Stimulated activated CD4-positive, alpha-beta T cell treated with anti-CD3 and anti-CD28 coated beads, Interleukin-4, amount 100 ng/mL, for 1 hour (primary cell): ENCODE measurements at regions not wholly inside any gene's neighbourhood (a gene's known extent, or its start where the extent isn't known, plus 50 kb on each side); places are given as distances from the start of the nearest gene placed in this dataset.
"Not testable (repeated sequence)": the region's sequence is repeated elsewhere in the genome, so short reads cannot be mapped to it uniquely, and the experiment has no call there.

ENCODE experiments used
- DNase-seq: peaks from one replicate; pipeline ENCODE4 v3.0.0-alpha.2; 2020

DNA sequence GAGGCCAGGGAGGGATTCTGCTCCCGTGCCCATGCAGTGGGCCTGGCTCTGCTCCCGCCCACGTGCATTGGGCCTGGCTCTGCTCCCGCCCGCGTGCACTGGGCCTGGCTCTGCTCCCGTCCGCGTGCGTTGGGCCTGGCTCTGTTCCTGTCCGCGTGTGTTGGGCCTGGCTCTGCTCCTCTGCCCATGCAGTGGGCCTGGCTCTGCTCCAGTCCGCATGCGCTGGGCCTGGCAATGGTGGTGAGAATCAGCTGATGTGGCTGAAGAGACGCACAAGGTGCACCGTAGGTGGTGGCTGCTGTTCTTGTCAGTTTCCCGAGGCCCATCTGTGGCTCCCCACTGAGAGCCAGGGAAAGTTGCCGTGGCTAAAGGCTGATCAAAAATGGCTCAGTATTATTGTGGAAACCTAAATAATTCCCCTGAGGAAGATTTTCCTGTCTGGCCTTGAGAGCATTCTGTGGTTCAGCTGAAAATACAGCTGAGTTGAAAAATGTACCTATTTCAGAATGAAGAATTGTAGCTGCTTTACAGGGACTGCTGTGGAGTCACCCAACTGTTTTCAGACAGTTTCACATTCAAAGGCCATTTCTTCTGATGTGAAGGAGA lies 572.4 kb downstream of the GLRX3 start:
- no peak for DNase-seq

DNA sequence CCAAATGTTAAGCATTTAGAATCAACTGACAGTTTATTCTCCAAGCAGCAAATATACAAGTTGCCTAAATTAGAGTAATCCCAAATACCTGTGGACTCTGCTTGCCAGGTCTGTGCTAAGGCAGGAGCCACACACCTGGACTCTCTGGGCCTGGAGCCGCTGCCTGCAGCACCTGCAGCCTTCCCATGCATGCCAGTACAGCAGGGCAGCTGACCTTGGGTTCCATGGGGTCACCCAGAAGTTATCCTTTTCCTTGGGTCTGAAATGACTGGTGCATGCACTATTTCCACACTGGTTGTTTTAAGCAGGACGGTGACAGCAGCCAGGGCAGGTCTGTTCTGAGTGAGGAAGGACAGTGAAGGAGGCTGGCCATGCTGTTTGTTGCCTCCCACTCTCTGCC lies 573.2 kb downstream of the GLRX3 start:
- DNase-seq, result no peak

DNA sequence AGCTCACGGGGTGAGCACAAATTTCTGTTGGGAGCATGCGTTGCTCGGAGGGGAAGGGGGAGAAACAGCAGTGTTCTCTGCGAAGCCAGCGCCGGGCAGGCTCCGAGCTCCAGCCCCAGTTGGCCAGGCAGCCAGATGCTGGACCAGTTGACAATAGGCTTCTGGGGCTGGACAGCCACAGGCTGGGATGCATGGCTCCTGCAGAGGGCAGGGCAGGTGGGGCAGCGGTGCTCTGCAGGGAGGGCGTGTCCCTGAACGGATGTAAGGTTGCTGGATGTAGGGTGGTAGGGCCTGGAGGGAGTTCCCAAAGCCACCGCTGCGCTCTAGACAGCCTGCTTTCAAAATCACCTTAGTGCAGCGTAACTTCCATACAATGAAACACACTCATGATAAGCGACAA lies 574.9 kb downstream of the GLRX3 start:
- no peak for DNase-seq

DNA sequence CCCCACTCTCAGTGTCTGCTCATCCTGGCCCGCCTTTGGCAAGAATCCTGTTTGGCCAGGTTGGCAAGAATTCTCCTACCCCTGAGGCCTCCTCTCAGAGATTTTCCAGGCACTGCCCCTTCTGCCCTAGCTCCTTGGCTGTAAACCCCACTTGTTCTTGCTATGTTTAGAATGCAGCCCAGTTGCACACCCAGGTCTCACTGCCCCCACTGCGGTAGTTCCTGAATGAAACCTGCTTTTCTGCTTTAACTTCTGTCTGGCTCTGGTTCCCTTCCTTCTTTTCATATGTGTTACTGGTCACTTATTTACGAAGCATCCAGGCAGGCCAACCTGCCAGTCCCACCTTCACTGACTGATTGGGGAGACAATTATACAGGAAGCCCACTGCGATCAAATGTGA lies 576.9 kb downstream of the GLRX3 start:
- DNase-seq, result no peak

DNA sequence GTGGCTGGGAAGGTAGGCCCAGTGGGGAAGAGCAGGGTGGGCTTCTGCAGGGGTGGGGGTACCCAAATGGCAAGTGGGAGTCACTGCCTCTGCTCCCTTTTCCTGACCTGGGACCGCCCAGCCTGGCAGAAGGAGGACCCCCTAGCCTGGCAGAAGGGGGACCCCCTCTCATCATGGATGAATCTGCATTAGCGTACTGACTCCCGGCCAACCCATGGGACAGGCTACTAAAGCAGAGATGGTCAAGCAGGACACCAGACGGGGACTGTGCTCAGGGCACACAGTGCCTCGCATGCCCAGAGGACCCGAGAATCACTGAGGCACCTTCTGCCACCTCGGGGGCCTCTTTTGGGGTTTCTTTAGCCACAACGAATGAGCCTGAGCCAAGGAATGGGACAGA lies 577.5 kb downstream of the GLRX3 start:
- DNase-seq, result no peak

DNA sequence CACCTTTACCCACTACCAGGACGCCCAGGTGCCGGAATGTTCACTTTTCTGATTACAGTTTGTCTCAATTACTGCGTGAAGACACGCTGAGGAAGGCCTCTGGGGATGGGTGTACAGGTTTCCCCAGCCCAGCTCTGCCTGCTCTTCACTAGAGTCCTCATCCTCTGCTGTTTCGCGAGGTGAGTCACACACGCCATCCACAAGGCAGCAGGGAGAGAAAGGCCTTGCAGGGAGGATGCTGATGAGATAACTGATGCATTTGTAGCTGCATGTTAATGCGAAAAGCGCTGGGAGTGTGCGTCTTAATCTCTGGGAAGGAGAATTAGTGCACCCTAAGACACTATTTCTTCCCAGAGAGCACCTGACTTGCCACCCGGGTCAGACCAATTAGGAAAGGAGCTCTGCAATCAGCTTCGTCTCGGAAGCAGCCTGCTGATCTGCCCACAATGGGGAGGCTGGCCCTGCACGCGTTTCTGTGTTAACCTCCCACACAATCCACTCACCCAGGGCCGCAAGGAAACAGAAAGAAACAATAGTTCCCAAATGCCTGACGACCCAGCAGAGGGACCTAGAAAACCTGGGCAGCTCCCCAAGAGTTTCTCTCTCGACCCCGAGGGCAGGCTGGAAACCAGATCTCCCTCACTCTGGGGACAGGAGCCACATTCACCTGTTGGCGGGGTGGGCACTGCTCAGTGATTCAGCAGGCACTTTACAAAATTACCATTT lies 578.7 kb downstream of the GLRX3 start:
- DNase-seq, result no peak

DNA sequence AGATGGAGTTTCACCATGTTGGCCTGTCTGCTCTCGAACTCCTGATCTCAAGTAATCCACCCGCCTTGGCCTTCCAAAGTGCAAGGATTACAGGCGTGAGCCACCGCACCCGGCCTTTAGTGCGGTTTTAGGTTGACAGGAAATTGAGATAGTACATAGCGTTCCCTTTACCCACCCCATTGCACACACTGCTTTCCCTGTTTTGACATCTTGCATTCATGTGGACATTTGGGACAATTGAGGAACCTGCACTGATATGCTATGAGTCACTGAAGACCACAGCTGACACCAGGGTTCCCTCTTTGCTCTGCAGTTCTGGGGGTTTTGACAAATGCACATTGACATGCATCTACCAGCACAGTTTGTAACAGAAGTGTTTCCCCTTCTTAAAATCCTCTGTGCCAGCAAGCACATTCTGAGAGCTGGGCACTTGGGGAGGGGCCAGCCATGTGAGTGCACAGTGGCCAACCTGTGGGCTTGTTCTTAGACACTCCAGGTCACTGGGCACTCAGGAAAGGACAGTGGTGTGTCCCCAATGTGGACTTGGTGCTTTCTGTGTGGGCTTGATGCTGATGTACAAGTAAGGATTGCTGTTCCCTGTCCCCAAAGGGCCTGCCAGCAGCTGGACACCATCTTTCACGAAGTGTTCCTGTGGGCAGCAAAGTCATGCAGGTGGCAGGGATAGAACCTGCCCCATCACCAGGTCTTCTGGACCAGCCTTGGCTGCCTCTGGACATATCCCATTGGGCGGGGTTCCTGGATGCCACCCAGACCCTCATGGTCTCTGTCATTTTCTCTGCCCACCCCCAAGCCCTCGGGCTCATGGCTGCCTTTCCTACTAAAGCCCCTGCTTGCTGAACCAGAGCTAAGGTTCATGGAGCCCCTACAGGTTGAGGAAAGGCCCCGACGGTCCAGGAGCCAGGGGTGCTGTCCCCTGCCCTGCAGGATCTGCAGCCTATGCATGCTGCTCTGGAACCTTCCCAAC lies 579.8 kb downstream of the GLRX3 start:
- no peak for DNase-seq

DNA sequence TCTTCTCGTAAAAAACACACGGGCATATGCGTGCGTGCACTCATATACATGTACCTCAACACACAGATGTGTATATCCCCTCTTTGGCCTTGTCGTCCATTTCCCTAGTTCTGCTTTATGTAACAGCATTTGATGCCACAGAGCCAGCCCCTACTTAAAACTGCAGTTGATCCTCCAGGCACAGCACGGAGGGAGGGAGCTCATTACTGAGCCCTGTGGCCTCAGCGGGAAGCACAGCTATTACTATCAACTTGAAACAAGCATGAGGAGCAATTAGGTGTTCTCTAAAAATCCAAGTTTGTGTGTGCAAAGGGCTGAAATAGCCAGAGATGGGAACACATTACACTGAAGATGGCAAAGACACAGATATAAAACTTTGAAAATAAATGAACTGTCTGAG lies 580.9 kb downstream of the GLRX3 start:
- DNase-seq, result no peak

DNA sequence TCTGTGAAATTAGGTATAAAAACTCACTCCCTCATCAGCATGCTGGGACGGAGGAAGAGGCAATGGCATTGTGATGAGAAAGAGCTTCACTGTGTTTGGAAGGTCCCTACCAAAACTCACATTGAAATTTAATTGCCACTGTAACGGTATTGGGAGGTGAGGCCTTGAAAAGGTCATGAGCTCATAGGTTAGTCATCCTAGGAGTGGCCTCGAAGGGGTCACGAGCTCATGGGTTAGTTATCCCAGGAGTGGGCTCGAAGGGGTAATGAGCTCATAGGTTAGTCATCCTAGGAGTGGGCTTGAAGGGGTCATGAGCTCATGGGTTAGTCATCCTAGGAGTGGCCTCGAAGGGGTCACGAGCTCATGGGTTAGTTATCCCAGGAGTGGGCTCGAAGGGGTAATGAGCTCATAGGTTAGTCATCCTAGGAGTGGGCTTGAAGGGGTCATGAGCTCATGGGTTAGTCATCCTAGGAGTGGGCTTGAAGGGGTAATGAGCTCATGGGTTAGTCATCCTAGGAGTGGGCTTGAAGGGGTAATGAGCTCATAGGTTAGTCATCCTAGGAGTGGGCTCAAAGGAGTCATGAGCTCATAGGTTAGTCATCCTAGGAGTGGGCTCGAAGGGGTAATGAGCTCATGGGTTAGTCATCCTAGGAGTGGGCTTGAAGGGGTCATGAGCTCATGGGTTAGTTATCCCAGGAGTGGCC lies 582.7 kb downstream of the GLRX3 start:
- not testable (repeated sequence) for DNase-seq

DNA sequence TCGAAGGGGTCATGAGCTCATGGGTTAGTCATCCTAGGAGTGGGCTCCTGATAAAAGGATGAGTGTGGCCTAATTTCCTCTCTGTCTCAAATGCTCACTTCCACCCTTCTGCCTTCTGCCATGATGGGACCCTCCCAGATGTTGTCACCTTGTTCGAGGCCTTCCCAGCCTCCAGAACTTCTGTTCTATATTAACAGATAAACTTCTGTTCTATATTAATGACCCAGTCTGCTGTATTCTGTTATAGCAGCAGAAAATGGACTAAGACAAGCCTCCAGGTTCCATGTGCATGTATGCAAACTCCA lies 583.2 kb downstream of the GLRX3 start:
- no peak for DNase-seq

DNA sequence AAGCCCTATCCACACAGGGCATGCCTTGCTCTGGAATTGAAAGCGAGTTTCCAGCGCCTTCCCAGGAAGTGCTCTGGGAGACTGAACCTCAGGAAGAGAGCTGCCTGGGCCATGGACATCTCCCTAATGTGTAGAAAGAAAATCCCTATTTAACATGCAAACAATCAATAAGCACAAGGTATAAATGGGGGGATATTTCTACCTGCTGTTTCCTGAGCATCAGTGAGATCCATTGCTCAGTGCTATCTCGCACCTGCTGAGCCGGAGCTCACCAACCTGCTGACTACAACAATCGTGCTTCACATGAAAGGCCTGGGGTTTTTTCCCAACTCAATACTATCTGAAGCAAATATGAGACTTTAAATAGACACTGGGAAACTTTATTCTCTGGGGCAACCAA lies 584.0 kb downstream of the GLRX3 start:
- no peak for DNase-seq

DNA sequence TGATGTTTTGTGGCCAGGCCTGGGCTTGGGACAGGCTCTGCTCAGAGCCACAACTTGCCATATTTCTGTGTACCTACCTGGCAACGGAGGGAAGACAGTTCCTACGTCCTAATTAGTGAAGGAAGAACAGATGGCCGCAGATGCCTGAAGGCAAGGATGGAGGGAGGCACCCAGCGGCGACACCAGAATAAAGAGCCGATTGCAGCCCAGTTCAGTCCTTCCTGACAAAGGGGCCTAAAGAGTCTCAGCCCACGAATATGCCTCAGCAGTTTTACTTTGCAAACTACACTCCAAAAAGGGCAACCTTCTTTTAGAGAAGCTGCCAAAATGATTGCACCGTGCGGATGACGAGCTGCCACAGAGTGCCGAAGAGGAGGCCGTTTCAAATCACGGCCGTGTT lies 585.8 kb downstream of the GLRX3 start:
- DNase-seq, result no peak

DNA sequence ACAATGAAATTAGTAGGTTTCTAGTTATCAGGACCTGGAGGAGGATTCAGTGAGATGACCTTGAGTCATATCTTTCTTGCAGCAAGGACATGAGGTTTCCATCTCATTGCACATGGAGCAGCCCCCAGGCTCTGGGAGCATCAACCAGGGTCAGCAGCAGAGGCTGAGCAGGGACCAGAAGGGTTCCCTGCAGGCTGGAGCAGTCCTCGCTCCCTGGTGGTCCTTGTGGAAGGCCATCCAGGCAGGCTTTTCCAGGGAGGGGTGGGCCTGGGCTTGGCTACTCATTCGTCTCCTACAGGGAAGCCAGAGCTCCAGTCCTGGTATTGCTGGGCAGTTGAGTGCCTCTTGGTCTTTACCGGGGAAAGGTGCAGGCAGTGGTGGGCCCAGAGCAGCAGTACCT lies 587.5 kb downstream of the GLRX3 start:
- no peak for DNase-seq

DNA sequence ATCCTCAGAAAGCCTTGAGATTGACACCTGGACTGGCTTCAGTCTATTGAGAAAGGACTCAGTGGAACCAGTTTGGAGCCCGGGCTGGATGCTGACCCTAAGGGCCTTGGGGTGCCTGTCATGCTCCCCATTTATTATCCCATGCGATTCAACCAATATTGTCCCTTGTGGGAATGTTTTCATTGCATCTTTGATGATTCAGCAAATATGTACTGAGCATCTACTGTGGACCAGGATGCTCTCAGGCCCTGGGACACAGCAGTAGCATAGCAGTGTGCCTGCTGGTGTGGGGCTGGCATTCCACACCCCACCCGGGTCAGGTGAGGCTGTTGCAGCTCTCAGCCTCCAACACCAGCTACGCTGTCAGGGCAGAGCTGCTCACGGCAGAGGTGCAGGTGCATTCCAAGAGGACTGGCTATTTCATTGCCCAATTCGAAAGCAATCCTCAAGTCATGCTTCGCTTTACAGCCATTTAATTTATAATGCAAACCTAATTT lies 586.0 kb downstream of the TCERG1L start:
- no peak for DNase-seq

DNA sequence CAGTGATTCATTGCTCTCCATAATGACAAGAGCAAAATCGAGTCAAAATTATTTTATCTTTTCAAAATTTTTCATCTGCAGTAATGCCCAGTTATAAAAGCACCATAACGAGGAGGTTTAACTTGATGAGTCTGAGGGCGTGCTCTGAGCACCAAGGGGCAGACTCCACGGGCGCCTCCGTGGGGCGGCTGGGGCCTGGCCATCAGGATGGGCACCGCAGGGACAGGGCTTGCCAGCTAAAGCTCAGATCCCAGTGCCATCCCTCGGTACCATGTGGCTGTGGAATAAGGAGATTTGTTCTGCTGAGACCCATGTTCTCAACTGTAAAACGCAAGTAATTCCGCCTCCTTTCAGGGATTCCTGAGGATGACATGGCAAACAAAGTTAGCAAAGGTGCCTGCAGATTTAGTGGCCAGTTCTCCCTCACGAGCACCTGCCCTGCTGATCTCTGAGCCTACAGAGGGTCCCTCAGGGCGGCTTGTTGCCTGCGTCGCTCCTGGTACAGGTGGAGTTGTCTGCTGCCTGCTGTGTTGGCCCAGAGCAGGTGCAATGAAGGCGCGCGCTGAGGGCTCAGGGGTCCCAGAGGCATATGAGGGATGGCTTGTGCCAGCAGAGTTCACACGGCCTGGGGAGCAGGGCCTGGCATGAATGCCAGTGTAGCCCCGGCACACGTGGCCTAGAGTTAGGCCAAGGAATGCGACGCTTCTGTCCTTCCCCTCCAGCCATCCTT lies 584.4 kb downstream of the TCERG1L start:
- DNase-seq, result no peak

DNA sequence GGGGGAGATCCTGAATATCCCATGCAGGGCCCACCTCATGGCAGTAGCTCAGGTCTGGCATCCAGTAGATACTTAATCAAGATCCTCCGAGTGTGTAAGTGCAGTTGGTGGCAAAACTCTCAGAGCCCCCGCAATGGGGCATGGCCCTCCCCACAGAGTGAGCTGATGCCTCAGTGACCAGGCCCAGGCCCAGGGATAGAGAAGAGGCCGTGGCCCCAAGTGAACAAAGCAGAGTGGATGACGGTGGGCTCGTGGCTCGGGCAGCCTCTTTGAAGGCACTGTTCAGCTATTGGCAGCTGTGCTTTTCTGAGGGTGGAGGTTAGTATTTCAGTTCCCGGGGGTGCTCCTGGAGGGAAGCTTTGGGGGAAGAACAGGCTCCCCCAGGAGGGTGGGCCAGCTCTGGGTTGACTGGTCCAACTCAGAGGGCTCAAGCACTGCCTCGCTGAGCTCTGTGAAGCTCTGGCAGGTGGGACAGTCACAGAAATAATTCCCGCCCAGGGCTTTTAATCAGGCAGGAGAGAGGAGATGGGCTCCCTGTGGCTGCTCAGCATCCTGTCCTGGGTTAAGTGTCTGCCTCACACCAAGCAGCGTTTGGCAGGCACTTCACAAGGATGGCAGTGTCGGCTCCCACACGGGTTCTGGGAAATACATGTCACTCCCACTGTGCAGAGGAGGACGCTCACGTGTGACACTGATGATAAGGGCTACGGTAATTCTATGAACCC lies 583.6 kb downstream of the TCERG1L start:
- no peak for DNase-seq

DNA sequence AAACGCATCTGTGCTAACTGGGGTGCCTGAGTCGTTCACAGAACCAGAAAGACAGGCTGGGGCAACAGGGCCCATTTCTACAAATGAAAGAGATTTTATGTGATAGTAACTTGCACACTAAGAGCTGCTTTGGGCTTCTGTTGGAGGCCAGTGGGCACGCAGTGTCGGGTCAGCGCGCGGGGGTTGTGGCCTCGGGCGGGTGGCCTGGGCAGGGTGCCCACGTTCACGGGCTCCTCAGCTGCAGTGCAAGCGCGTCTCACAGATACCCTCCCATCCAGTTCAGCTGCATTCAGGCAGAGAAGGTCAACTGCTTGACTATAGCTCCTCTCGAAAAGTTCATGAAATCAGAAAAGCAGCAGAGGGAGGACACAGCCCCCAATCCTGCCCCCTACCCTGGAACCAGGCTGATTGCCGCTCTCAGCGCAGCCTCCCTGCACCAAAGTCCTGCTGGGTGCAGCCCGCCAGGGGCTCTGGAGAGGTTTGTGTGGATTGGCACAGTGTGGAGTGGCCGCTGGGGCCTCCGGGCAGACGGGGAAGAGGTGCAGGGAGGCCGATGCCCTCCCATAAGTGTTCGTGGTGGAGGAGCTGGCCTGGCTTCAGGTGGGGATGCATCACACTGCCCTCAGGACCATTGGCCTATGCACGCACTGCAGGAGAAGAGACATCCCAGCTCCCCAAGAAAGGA lies 582.8 kb downstream of the TCERG1L start:
- no peak for DNase-seq

DNA sequence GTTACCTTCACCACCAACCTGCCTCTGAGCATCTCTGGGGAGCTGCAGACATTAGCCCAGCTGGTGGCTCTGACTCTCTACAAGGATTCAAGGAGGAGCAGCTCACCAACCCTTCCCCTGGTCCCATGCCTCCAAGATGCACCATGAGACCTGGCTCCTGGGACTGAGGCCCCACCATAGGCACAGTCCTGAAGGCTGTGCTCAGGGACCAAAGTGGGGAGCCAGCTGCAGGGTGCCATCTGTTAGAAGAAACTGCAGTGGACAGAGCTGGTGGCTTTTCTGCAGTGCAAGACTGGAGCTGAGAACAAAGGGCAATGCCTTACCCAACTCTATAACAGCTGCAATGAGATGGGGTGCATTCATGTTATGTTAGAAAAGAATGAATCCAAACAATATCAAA lies 581.6 kb downstream of the TCERG1L start:
- DNase-seq, result no peak

DNA sequence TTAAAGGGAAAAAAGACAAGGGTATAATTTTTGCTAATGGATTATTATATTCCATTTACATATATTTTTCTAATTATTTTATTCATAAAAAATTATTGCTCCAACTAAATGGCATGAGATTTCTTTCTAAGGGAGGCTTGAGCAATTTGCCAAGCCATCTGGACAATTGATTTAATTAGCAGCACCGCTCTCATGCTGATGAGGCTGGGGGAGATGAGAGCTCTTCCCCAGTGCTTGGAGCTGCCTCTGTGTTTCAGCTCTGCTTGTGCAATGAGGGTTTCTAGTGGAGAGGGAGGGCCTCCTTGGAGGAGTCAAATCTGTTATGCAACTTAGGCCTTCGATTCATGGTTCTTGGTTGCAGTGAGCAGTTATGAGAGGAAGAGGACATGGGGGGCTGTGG lies 574.3 kb downstream of the TCERG1L start:
- no peak for DNase-seq

DNA sequence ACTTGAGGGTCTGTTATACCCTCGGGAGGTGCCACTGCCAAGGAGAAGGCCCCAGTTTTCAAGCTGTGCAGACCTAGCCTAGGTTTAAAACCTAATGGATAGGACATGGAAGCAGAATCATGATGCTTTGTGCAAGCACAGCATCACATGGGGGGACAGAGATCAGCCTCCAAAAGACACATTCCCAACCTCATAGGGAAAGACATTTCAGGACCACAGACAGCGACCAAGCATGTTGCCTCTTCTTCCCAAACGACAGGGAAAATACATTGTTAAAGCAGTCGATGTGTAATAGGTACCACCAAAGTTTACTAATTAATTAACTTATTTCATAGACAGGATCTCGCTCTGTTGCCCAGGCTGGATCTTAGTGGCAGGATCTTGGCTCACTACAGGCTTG lies 573.9 kb downstream of the TCERG1L start:
- DNase-seq, result no peak
